Gastrocnemius medialis (tissue), 4 donors: ENCODE measurements at regions not wholly inside any gene's neighbourhood (a gene's known extent, or its start where the extent isn't known, plus 50 kb on each side); places are given as distances from the start of the nearest gene placed in this dataset.

Experiments used
- POLR2A ChIP-seq, 2 donors: fragments of 450-650 bp; IDR thresholded peaks; one replicate each; pipeline ENCODE4 v1.6.1; 2017; ENCODE audit warnings: antibody characterized with exemption in 2 of 2, mild to moderate bottlenecking in 2 of 2, moderate library complexity in 2 of 2
- TF ChIP-seq, protein P1 (sequence below), 5 experiments: fragments of 450-650 bp in 3 of 5; fragments of 200-600 bp in 2 of 5; sonication (generic) in 2 of 5; IDR thresholded peaks in 4 of 5; conservative IDR thresholded peaks in 1 of 5; 1 replicate in 4 of 5; 2 replicates in 1 of 5; pipeline ENCODE4 v1.5.1; 2016 to 2019; ENCODE audit warnings: antibody characterized with exemption in 5 of 5, mild to moderate bottlenecking in 3 of 5, moderate library complexity in 3 of 5

- TF ChIP-seq, protein P1, sequence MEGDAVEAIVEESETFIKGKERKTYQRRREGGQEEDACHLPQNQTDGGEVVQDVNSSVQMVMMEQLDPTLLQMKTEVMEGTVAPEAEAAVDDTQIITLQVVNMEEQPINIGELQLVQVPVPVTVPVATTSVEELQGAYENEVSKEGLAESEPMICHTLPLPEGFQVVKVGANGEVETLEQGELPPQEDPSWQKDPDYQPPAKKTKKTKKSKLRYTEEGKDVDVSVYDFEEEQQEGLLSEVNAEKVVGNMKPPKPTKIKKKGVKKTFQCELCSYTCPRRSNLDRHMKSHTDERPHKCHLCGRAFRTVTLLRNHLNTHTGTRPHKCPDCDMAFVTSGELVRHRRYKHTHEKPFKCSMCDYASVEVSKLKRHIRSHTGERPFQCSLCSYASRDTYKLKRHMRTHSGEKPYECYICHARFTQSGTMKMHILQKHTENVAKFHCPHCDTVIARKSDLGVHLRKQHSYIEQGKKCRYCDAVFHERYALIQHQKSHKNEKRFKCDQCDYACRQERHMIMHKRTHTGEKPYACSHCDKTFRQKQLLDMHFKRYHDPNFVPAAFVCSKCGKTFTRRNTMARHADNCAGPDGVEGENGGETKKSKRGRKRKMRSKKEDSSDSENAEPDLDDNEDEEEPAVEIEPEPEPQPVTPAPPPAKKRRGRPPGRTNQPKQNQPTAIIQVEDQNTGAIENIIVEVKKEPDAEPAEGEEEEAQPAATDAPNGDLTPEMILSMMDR (IDR thresholded peaks at IDR 0.05 in 4 of 5, conservative IDR thresholded peaks at IDR 0.05 in 1 of 5): no peak
- TF ChIP-seq POLR2A (IDR thresholded peaks at IDR 0.05): no peak
Measured at GRCh38 chr14:94691660-94692034, 78.3 kb downstream of the GSC start.
